GM21717 (cell line): ENCODE measurements at regions not wholly inside any gene's neighbourhood (a gene's known extent, or its start where the extent isn't known, plus 50 kb on each side); places are given as distances from the start of the nearest gene placed in this dataset.

ENCODE experiments used
- ATAC-seq: cut with Tn5 transposase; IDR thresholded peaks from one replicate; pipeline ENCODE4 v1.9.1; 2021; ENCODE audit warnings: mild to moderate bottlenecking, moderate library complexity; ENCODE audit not compliant: unreplicated experiment

- ATAC-seq = no peak
Observed at GRCh38 chr2:160910681-160911080, 249.5 kb upstream of the TANK start.

- ATAC-seq = no peak
Observed at GRCh38 chr2:160911258-160911657, 249.0 kb upstream of the TANK start.

- ATAC-seq = no peak
Observed at GRCh38 chr2:160912276-160912675, 248.0 kb upstream of the TANK start.

GRCh38 chr2:160913323-160913722 is 246.9 kb upstream of the TANK start:
- ATAC-seq = no peak

GRCh38 chr2:160914217-160914616 is 246.0 kb upstream of the TANK start:
- ATAC-seq = no peak

GRCh38 chr2:160916300-160916699 is 243.9 kb upstream of the TANK start:
- no peak for ATAC-seq

GRCh38 chr2:160917850-160918249 is 242.4 kb upstream of the TANK start:
- ATAC-seq = no peak

GRCh38 chr2:160918258-160918657 is 242.0 kb upstream of the TANK start:
- no peak for ATAC-seq

GRCh38 chr2:160918906-160919503 is 241.2 kb upstream of the TANK start:
- ATAC-seq = no peak

- no peak for ATAC-seq
Observed at GRCh38 chr2:160920061-160920460, 240.2 kb upstream of the TANK start.

GRCh38 chr2:160920791-160921303 is 239.4 kb upstream of the TANK start:
- ATAC-seq = no peak

GRCh38 chr2:160921386-160921964 is 238.8 kb upstream of the TANK start:
- no peak for ATAC-seq

- ATAC-seq = no peak
Observed at GRCh38 chr2:160924936-160925353, 235.3 kb upstream of the TANK start.

- ATAC-seq = no peak
Observed at GRCh38 chr2:160925956-160926355, 234.3 kb upstream of the TANK start.

- ATAC-seq = no peak
Observed at GRCh38 chr2:160927324-160927723, 232.9 kb upstream of the TANK start.

- ATAC-seq = no peak
Observed at GRCh38 chr2:160928854-160929301, 231.3 kb upstream of the TANK start.

- ATAC-seq = no peak
Observed at GRCh38 chr2:160931531-160931930, 228.7 kb upstream of the TANK start.

GRCh38 chr2:160932960-160933359 is 227.3 kb upstream of the TANK start:
- ATAC-seq = no peak

GRCh38 chr2:160934263-160934662 is 226.0 kb upstream of the TANK start:
- ATAC-seq = no peak

GRCh38 chr2:160934991-160935390 is 225.2 kb upstream of the TANK start:
- ATAC-seq = no peak

GRCh38 chr2:160936044-160936806 is 224.0 kb upstream of the TANK start:
- no peak for ATAC-seq

GRCh38 chr2:160940271-160940670 is 220.0 kb upstream of the TANK start:
- no peak for ATAC-seq
